KMS-11 (cell line): ENCODE measurements at regions not wholly inside any gene's neighbourhood (a gene's known extent, or its start where the extent isn't known, plus 50 kb on each side); places are given as distances from the start of the nearest gene placed in this dataset.

ENCODE experiments used
- H2AFZ ChIP-seq: fragments of 200-600 bp; sonication (generic); 2 replicates; pipeline ENCODE4 v1.6.1; 2016; ENCODE audit warnings: antibody characterized with exemption, mixed run types, low read depth
- H3K27ac ChIP-seq: fragments of 200-600 bp; sonication (generic); 2 replicates; pipeline ENCODE4 v1.6.1; 2016; ENCODE audit warnings: mild to moderate bottlenecking, mixed run types
- H3K27me3 ChIP-seq: fragments of 200-600 bp; sonication (generic); 2 replicates; pipeline ENCODE4 v1.6.1; 2017; ENCODE audit warnings: mild to moderate bottlenecking, low read depth, mixed run types, moderate library complexity; ENCODE audit not compliant: insufficient read depth
- H3K36me3 ChIP-seq: fragments of 200-600 bp; sonication (generic); 2 replicates; pipeline ENCODE4 v1.6.1; 2017; ENCODE audit warnings: mild to moderate bottlenecking, mixed run types; ENCODE audit not compliant: insufficient read depth
- H3K4me1 ChIP-seq: fragments of 200-600 bp; sonication (generic); 2 replicates; pipeline ENCODE4 v1.6.1; 2016; ENCODE audit warnings: mild to moderate bottlenecking, low read depth, mixed run types; ENCODE audit not compliant: poor library complexity, severe bottlenecking
- H3K4me2 ChIP-seq: fragments of 200-600 bp; sonication (generic); 2 replicates; pipeline ENCODE4 v1.7.0; 2016; ENCODE audit warnings: mild to moderate bottlenecking, mixed run types
- H3K4me3 ChIP-seq: fragments of 200-600 bp; sonication (generic); IDR thresholded peaks from 2 replicates; pipeline ENCODE4 v1.6.1; 2017; ENCODE audit warnings: low read depth, low read length, mixed read lengths; ENCODE audit not compliant: insufficient read depth
- H3K79me2 ChIP-seq: fragments of 200-600 bp; sonication (generic); 2 replicates; pipeline ENCODE4 v1.6.1; 2016; ENCODE audit warnings: low read depth, mixed run types; ENCODE audit not compliant: insufficient read depth
- H3K9ac ChIP-seq: fragments of 200-600 bp; sonication (generic); 2 replicates; pipeline ENCODE4 v1.6.1; 2016; ENCODE audit warnings: mild to moderate bottlenecking, mixed run types
- H4K20me1 ChIP-seq: fragments of 200-600 bp; sonication (generic); 2 replicates; pipeline ENCODE4 v1.6.1; 2016; ENCODE audit warnings: mild to moderate bottlenecking, mixed run types; ENCODE audit not compliant: insufficient read depth
- CTCF ChIP-seq: fragments of 200-600 bp; sonication (generic); conservative IDR thresholded peaks from 2 replicates; pipeline ENCODE4 v1.6.1; 2017; ENCODE audit warnings: low read depth, mild to moderate bottlenecking, antibody characterized with exemption, low read length, moderate library complexity, mixed read lengths

GRCh38 chr18:76712511-76713140 is 109.7 kb upstream of the ZNF236 start:
- no peak for TF ChIP-seq CTCF
- H3K27ac ChIP-seq = no peak overlapping the region
- H3K36me3 ChIP-seq = no peaks in the 10 kb centered on the region
- H3K4me2 ChIP-seq = no peak overlapping the region
- H3K27me3 ChIP-seq = no peaks in the 10 kb centered on the region
- no peak overlapping the region for H3K9ac ChIP-seq
- H2AFZ ChIP-seq = no peak overlapping the region
- H3K4me3 ChIP-seq = no peak overlapping the region
- H3K79me2 ChIP-seq = no peaks in the 10 kb centered on the region
- H3K4me1 ChIP-seq = peaks cover 5% of the 10 kb centered on the region
- H4K20me1 ChIP-seq = no peaks in the 10 kb centered on the region

GRCh38 chr18:76710646-76711520 is 111.5 kb upstream of the ZNF236 start:
- H3K4me3 ChIP-seq = no peak overlapping the region
- no peak overlapping the region for H3K9ac ChIP-seq
- H3K27ac ChIP-seq = no peak overlapping the region
- TF ChIP-seq CTCF = no peak
- no peaks in the 10 kb centered on the region for H4K20me1 ChIP-seq
- H3K4me2 ChIP-seq = no peak overlapping the region
- no peak overlapping the region for H2AFZ ChIP-seq
- no peaks in the 10 kb centered on the region for H3K27me3 ChIP-seq
- no peaks in the 10 kb centered on the region for H3K36me3 ChIP-seq
- no peaks in the 10 kb centered on the region for H3K79me2 ChIP-seq
- peaks cover 5% of the 10 kb centered on the region for H3K4me1 ChIP-seq

GRCh38 chr18:76709659-76710645 is 112.4 kb upstream of the ZNF236 start:
- no peaks in the 10 kb centered on the region for H3K27me3 ChIP-seq
- peak overlapping the region; percentile 74 for H2AFZ ChIP-seq
- H4K20me1 ChIP-seq = no peaks in the 10 kb centered on the region
- no peak overlapping the region for H3K27ac ChIP-seq
- TF ChIP-seq CTCF = peak; percentile 99
- no peak overlapping the region for H3K4me3 ChIP-seq
- peaks cover 5% of the 10 kb centered on the region for H3K4me1 ChIP-seq
- no peaks in the 10 kb centered on the region for H3K36me3 ChIP-seq
- H3K79me2 ChIP-seq = no peaks in the 10 kb centered on the region
- H3K4me2 ChIP-seq = peak overlapping the region; percentile 22; the same call in 1 of the 2 replicates
- H3K9ac ChIP-seq = no peak overlapping the region

DNA sequence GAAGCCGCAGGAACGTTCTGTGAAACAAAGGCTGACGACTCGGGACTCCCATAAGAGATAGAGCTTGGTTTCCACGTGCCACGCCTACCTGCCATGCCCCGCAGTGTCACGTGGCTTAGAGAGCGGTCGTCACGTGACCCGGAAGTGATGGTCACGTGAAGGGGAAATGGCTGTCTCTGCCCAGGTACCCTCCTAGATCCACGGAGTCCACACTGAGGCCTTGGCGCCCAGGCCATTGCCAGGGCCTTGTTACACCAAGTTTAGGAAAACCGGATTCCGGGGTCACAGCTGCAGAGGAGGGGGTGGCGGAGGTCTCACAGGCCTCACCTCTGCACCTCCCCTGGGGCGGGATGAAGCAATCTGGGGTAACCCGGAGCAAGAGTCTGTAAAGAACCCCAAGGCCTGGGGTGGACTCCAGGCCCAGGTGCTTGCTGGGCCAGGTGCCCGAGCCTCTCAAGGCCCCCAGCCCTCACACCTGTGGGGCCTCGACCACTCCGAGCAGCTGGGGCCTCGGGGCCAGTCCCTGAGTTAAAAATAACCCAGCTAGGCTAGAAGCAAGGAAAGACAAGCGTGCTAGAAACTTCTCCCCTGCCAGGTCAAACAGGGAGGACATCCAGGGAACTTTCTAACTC is 113.5 kb upstream of the ZNF236 start:
- H3K27ac ChIP-seq = no peak overlapping the region
- TF ChIP-seq CTCF = no peak
- peaks cover 5% of the 10 kb centered on the region for H3K4me1 ChIP-seq
- H3K4me3 ChIP-seq = no peak overlapping the region
- no peak overlapping the region for H3K9ac ChIP-seq
- no peaks in the 10 kb centered on the region for H4K20me1 ChIP-seq
- H3K4me2 ChIP-seq = no peak overlapping the region
- no peaks in the 10 kb centered on the region for H3K27me3 ChIP-seq
- no peaks in the 10 kb centered on the region for H3K36me3 ChIP-seq
- H2AFZ ChIP-seq = peak overlapping the region; percentile 74
- H3K79me2 ChIP-seq = no peaks in the 10 kb centered on the region
